Right lobe of liver (tissue), 6 donors: ENCODE measurements at regions not wholly inside any gene's neighbourhood (a gene's known extent, or its start where the extent isn't known, plus 50 kb on each side); places are given as distances from the start of the nearest gene placed in this dataset.
A peak's percentile ranks its signal among the peaks of the same experiment; 100 is the strongest.
"Not testable (repeated sequence)": the region's sequence is repeated elsewhere in the genome, so short reads cannot be mapped to it uniquely, and the experiment has no call there.

Experiments used
- ATAC-seq, 4 donors: fragments of 200-7000 bp; cut with Tn5 transposase; one replicate each; pipeline ENCODE4 v1.9.1; 2020; ENCODE audit warnings: mild to moderate bottlenecking in 4 of 4, moderate library complexity in 4 of 4
- DNase-seq, 3 donors: peaks; one replicate each; pipeline ENCODE4 v3.0.0-alpha.2; 2020
- H3K27ac ChIP-seq, 3 donors: fragments of 200-600 bp; one replicate each; pipeline ENCODE4 v1.8.0; 2022
- H3K27me3 ChIP-seq, 2 donors: fragments of 200-600 bp; one replicate each; pipeline ENCODE4 v1.8.0; 2022
- H3K36me3 ChIP-seq, 4 donors: fragments of 200-600 bp; sonication (generic) in 1 of 4; one replicate each; pipeline versions ENCODE4 v1.5.1 to v1.8.0; 2017 to 2022; ENCODE audit warnings: control low read depth in 1 of 4
- H3K4me1 ChIP-seq, 4 donors: fragments of 200-600 bp; sonication (generic) in 1 of 4; one replicate each; pipeline versions ENCODE4 v1.5.1 to v1.8.0; 2017 to 2022; ENCODE audit warnings: control low read depth in 1 of 4
- H3K4me3 ChIP-seq, 3 donors: fragments of 200-600 bp; one replicate each; pipeline ENCODE4 v1.8.0; 2022
- H3K9me3 ChIP-seq, 4 donors: fragments of 200-600 bp; sonication (generic) in 1 of 4; one replicate each; pipeline versions ENCODE4 v1.5.1 to v1.8.0; 2017 to 2022; ENCODE audit warnings: control low read depth in 1 of 4
- WGBS: methylation state at CpG from one replicate; pipeline ENCODE4 v1.1.6; 2018; ENCODE audit warnings: low coverage, low lambda C conversion rate; ENCODE audit not compliant: insufficient coverage; ENCODE audit errors: missing lambda C conversion rate; 5-methylcytosine and 5-hydroxymethylcytosine counted together
- intact Hi-C, 2 donors: fragments of 100-400 bp; cut with DNase I; formaldehyde crosslinking; loops; one replicate each; pipeline versions ENCODE4 v1.11.2 to v1.14.1; 2022
- donor health status: DM: no; HTN: yes; CAD: no.
- donor health status: DM: no; HTN: no; CAD: no.
- donor health status: DM: no; HTN: no; CAD: no.
- donor health status: DM: no; HTN: yes; CAD: no.
- donor health status: DM: no; HTN: yes; CAD: no.

DNA sequence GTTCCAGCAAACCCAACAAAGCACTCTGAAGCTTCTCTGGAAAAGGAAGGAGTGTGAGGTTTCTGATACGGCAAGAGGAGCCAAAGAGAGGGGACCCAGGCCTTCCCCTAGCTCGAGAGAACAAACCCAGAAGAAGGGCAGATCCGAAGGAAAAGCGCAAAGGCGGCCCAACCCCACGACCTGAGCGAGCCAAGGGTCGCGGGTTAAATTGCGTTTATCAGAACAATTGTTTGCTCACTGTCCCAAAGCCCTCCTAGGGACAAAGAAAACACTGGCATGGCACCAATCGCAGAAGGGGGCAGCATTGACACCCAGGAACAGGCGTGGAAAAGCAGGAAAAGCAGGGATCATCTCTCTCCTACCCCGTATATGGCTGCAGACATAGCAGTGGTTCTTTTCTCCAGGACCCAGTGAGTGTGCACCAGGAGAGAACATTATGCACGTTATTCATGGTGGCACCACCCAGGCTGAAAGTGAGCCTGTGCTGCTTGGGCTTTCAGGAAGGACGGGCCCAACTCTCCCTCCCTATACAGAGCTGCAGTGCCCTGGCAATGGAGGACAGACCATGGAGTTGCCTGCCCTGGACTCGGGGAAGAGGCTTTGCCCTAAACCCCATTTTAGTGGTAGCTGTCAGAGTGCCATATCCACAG is 167.0 kb downstream of the FAM72C start:
- H3K27me3 ChIP-seq, H3K27ac ChIP-seq, H3K36me3 ChIP-seq, H3K4me1 ChIP-seq, H3K9me3 ChIP-seq, intact Hi-C loops: not testable (repeated sequence)
- WGBS = 10% methylated on average over 9 of the region's 16 CpGs
- peak in 2 of 3 donors; percentile 1 to 17 for DNase-seq
- peak in 3 of 4 donors; percentile 39 to 46 (median 41) for ATAC-seq
- H3K4me3 ChIP-seq = peak overlapping the region in 1 of 3 donors; percentile 13

GRCh38 chr1:143803927-143804411 is 167.8 kb downstream of the FAM72C start:
- H3K27ac ChIP-seq, H3K36me3 ChIP-seq, intact Hi-C loops, H3K27me3 ChIP-seq, H3K9me3 ChIP-seq, H3K4me1 ChIP-seq: not testable (repeated sequence)
- DNase-seq = peak; percentile 7 to 44 (median 40)
- peak; percentile 47 to 81 (median 71) for ATAC-seq
- peak overlapping the region in 1 of 3 donors; percentile 54 for H3K4me3 ChIP-seq
- 3% methylated on average over 18 of the region's 26 CpGs for WGBS

- H3K4me3 ChIP-seq, H3K27ac ChIP-seq, H3K36me3 ChIP-seq, H3K27me3 ChIP-seq, intact Hi-C loops, H3K9me3 ChIP-seq, DNase-seq, H3K4me1 ChIP-seq: not testable (repeated sequence)
- WGBS = no CpG with 5 or more reads among the region's 13 CpGs
- peak; percentile 71 to 81 (median 76) for ATAC-seq
Observed at GRCh38 chr1:143803095-143803494, 168.7 kb downstream of the FAM72C start.

- H3K36me3 ChIP-seq, H3K9me3 ChIP-seq, H3K27ac ChIP-seq, H3K27me3 ChIP-seq, DNase-seq, H3K4me3 ChIP-seq, intact Hi-C loops, H3K4me1 ChIP-seq: not testable (repeated sequence)
- peak; percentile 52 to 65 (median 64) for ATAC-seq
- no CpG with 5 or more reads among the region's 22 CpGs for whole genome bisulfite sequencing
Observed at GRCh38 chr1:143799568-143800187, 172.1 kb downstream of the FAM72C start.

GRCh38 chr1:143796369-143796768 is 175.4 kb downstream of the FAM72C start:
- H3K9me3 ChIP-seq, intact Hi-C loops, H3K36me3 ChIP-seq, H3K4me3 ChIP-seq, H3K27me3 ChIP-seq, ATAC-seq, DNase-seq, H3K27ac ChIP-seq, H3K4me1 ChIP-seq: not testable (repeated sequence)
- WGBS = no CpG with 5 or more reads among the region's 3 CpGs

GRCh38 chr1:143792047-143792937 is 179.5 kb downstream of the FAM72C start:
- no CpG with 5 or more reads among the region's 57 CpGs for WGBS
- peak in 1 of 4 donors; percentile 27 for ATAC-seq
- intact Hi-C loops = not testable (repeated sequence)

DNA sequence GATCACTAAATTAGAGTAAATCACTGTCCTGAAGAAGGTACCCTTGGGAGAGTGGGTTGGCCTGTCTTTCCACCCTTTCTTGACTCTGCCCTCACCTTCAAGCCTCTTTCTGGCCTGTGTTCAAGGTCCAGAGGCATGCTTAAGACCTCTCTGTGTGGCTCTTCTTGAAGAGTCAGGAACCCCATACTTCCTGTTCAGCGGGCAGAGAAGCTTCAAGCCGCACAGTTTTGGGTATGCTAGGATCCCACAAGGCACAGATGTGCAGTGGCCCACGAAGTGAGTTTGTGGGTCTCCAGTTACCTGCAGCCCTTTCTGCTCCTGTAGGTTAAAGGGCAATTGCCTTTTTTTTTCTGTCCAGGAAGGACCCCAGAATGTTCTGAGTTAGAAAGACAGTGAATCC is 185.4 kb downstream of the FAM72C start:
- intact Hi-C loops, H3K36me3 ChIP-seq, DNase-seq, ATAC-seq, H3K9me3 ChIP-seq, H3K27ac ChIP-seq, H3K4me1 ChIP-seq, H3K27me3 ChIP-seq, H3K4me3 ChIP-seq: not testable (repeated sequence)
- no CpG with 5 or more reads among the region's 3 CpGs for WGBS

More at GRCh38 chr1:143792047-143792937, 179.5 kb downstream of the FAM72C start:
- H3K27ac ChIP-seq, H3K9me3 ChIP-seq, H3K4me3 ChIP-seq, H3K36me3 ChIP-seq, H3K4me1 ChIP-seq, DNase-seq, H3K27me3 ChIP-seq: not testable (repeated sequence)

DNA sequence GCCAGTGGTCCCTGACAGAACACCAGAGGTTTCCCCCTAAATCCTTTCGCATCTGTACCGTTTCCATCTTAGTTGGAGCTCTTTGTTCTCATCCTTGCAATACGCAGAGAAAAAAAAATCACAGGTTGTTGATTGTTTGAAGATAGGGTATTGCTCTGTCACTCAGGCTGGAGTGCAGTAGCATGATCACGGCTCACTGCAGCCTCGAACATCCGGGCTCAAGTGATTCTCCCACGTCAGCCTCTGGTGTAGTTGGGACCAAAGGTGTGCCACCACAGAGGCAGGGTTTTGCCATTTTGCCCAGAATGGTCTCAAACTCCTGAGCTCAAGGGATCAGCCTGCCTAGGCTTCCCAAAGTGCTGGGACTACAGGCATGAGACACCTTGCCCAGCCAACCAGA is 185.9 kb downstream of the FAM72C start:
- no CpG with 5 or more reads among the region's 7 CpGs for WGBS

DNA sequence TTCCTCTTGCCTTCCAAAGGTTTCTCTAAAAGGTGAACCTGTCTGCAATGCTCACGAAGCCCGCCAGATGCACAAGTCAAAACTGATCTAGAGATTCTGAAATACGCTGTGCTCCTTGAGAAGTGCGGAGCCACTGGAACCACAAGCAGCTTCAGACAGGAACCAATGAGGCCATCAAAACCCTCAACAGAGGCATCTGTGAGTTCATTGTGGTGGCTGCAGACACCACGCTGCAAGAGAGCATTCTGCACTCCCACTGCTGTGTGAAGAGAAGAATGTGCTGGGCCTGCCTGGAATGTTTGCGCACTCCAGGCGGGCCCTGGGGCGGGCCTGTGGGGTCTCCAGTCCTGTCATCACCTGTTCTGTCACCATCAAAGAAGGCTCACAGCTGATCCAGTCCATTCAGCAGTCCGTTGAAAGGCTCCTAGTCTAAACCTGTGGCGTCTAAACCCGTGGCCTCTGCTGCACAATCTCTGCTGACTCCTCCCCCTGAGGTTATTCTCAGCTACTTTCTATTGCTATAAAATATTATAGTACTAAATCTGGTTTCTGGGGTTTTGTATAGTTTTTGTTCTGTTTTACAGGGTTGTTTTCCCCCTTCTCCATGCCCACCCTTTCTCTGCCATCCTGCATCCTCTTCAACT is 187.4 kb downstream of the FAM72C start:
- H3K9me3 ChIP-seq, H3K27ac ChIP-seq, H3K4me3 ChIP-seq, H3K4me1 ChIP-seq, ATAC-seq, H3K36me3 ChIP-seq, DNase-seq, H3K27me3 ChIP-seq, intact Hi-C loops: not testable (repeated sequence)
- no CpG with 5 or more reads among the region's 11 CpGs for WGBS

More for the DNA sequence above, 185.9 kb downstream of the FAM72C start:
- ATAC-seq, H3K4me1 ChIP-seq, H3K36me3 ChIP-seq, intact Hi-C loops, DNase-seq, H3K27ac ChIP-seq, H3K4me3 ChIP-seq, H3K27me3 ChIP-seq, H3K9me3 ChIP-seq: not testable (repeated sequence)
